ENCODE measurements at regions not wholly inside any gene's neighbourhood (a gene's known extent, or its start where the extent isn't known, plus 50 kb on each side); places are given as distances from the start of the nearest gene placed in this dataset.
"Not testable (repeated sequence)": the region's sequence is repeated elsewhere in the genome, so short reads cannot be mapped to it uniquely, and the experiment has no call there.

- DNase-seq = no peak
These were observed 368.1 kb upstream of the JARID2 start for GRCh38 chr6:14877758-14878157.

GRCh38 chr6:14880052-14880451, 365.8 kb upstream of the JARID2 start:
- DNase-seq = no peak

GRCh38 chr6:14880677-14881076, 365.2 kb upstream of the JARID2 start:
- DNase-seq = no peak

GRCh38 chr6:14881398-14881797, 364.5 kb upstream of the JARID2 start:
- DNase-seq = no peak

GRCh38 chr6:14882394-14883026, 363.4 kb upstream of the JARID2 start:
- DNase-seq = no peak

GRCh38 chr6:14883921-14884320, 361.9 kb upstream of the JARID2 start:
- DNase-seq = no peak

GRCh38 chr6:14885498-14885897, 360.4 kb upstream of the JARID2 start:
- no peak for DNase-seq

GRCh38 chr6:14887181-14887580, 358.7 kb upstream of the JARID2 start:
- DNase-seq = no peak

GRCh38 chr6:14887986-14888574, 357.8 kb upstream of the JARID2 start:
- no peak for DNase-seq

- DNase-seq = no peak
These were observed 357.3 kb upstream of the JARID2 start for GRCh38 chr6:14888575-14889000.

- no peak for DNase-seq
These were observed 356.7 kb upstream of the JARID2 start for GRCh38 chr6:14889188-14889587.

GRCh38 chr6:14889611-14890593, 356.0 kb upstream of the JARID2 start:
- no peak for DNase-seq

GRCh38 chr6:14891820-14892375, 354.0 kb upstream of the JARID2 start:
- not testable (repeated sequence) for DNase-seq

GRCh38 chr6:14894105-14894504, 351.8 kb upstream of the JARID2 start:
- no peak for DNase-seq

GRCh38 chr6:14896475-14896874, 349.4 kb upstream of the JARID2 start:
- no peak for DNase-seq

GRCh38 chr6:14897831-14898230, 348.0 kb upstream of the JARID2 start:
- DNase-seq = no peak

GRCh38 chr6:14899441-14899840, 346.4 kb upstream of the JARID2 start:
- DNase-seq = not testable (repeated sequence)

GRCh38 chr6:14900919-14901318, 344.9 kb upstream of the JARID2 start:
- no peak for DNase-seq

- DNase-seq = no peak
These were observed 342.5 kb upstream of the JARID2 start for GRCh38 chr6:14903176-14904038.

- no peak for DNase-seq
These were observed 340.7 kb upstream of the JARID2 start for GRCh38 chr6:14905201-14905600.

GRCh38 chr6:14906621-14907020, 339.2 kb upstream of the JARID2 start:
- DNase-seq = no peak
